Hematopoietic multipotent progenitor cell treated with erythropoietin and hydrocortisone succinate and interleukin-3 and kit ligand, for 4 days (in vitro differentiated cells): ENCODE measurements at regions not wholly inside any gene's neighbourhood (a gene's known extent, or its start where the extent isn't known, plus 50 kb on each side); places are given as distances from the start of the nearest gene placed in this dataset.

ENCODE experiments used
- DNase-seq: peaks from one replicate; pipeline ENCODE4 v3.0.0-alpha.2; 2015

DNA sequence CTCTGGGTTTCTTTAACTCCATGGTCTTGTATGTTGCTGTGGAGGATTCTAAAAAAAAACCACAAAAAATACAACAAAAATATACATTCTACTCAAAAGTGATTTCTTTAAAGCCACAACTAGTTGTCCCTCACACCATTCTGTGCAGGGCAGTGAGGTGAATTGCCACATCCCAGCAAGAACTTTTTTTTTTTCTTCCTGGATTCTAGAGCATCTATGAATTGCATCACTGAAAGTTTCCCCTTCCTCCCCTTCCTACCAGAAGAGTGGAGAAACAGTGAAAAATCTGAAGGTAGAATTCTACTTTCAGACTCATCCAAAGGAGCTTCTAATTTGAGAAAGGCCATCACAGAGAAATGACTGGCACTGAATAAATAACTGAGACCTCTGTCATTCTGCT, 395.3 kb downstream of the AEBP2 start:
- DNase-seq = no peak

- no peak for DNase-seq
Measured at GRCh38 chr12:19836056-19836455, 396.8 kb downstream of the AEBP2 start.

DNA sequence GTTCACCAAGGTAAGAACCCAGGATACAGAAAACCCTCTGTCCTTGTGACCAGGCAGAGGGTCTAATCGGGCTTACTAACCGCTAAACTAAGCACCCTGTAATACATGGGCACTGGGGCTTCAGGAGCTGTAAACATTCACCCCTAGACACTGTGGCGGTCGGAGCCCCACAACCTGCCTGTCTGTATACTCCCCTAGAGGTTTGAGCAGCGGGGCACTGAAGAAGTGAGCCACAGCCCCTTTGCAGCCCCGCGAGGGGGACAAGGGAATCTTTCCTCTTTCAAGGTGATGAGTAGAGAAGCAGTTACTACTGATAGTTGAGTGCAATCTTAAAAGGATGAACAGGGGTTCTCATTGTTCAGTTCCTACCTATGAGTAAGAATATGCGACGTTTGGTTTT, 397.2 kb downstream of the AEBP2 start:
- DNase-seq = no peak

DNA sequence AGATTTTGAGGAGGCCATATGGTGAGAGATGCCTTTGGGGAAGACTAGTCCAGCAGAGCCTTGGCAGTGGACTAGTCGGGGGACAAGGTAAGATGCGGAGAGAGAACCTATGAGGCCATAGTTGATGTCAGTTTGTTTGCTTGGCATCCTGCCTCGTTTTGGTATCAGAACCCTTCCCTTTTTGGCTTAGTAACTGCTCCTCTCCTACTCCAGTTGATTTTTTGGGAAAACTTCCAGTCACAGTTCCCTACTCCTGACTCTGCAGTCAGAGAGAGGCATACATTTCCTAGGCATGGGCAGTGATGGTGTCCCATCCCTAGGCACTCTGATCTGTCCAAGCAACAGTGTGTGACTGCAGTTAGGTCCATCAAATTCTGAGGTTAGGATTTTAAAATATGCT, 398.3 kb downstream of the AEBP2 start:
- DNase-seq = no peak

DNA sequence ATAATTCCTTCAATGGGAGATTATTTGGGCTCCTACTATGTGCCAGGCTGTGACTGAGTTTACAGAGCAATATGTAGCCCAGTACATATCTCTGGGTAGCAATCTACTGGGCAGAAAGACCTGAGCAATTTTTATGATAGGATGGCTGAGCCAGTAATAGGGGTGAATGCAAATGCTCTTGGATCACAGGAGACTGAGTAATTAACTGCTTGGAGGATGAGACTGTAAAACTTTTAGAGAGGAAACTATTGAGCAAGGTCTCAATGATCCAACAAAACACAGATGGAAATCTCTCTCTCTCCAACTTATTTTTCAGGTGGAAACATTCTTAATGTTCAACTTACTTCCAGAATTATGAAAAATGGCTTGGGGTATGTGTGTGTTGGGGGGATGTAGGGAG, 402.2 kb downstream of the AEBP2 start:
- DNase-seq = no peak

DNA sequence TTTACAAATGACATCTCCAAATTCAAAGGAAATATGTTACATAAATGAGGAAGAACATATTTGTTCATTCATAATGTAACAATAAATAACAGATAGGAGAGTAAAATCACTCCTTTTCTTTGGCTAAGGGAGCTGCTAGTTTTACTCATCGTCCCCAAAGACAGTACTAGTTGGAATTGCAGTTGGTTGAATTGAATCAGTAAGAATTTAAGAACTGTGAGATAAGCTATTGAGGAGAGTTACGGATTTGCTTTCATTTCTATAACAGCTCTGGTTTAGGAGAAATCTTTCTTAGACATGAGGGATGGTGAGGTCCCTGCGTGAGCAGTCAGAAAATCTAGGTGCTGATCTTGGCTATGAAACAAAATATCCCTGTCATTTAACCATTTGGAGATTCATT, 402.8 kb downstream of the AEBP2 start:
- no peak for DNase-seq

- no peak for DNase-seq
Measured at GRCh38 chr12:19844224-19844623, 404.9 kb downstream of the AEBP2 start.

GRCh38 chr12:19846574-19846973, 407.3 kb downstream of the AEBP2 start:
- peak; percentile 4 for DNase-seq

- DNase-seq = peak; percentile 61
Measured at GRCh38 chr12:19847294-19848059, 408.2 kb downstream of the AEBP2 start.

- peak; percentile 35 for DNase-seq
Measured at GRCh38 chr12:19848421-19848820, 409.1 kb downstream of the AEBP2 start.

- no peak for DNase-seq
Measured at GRCh38 chr12:19849208-19849607, 409.9 kb downstream of the AEBP2 start.

GRCh38 chr12:19850346-19851065, 411.2 kb downstream of the AEBP2 start:
- DNase-seq = no peak

DNA sequence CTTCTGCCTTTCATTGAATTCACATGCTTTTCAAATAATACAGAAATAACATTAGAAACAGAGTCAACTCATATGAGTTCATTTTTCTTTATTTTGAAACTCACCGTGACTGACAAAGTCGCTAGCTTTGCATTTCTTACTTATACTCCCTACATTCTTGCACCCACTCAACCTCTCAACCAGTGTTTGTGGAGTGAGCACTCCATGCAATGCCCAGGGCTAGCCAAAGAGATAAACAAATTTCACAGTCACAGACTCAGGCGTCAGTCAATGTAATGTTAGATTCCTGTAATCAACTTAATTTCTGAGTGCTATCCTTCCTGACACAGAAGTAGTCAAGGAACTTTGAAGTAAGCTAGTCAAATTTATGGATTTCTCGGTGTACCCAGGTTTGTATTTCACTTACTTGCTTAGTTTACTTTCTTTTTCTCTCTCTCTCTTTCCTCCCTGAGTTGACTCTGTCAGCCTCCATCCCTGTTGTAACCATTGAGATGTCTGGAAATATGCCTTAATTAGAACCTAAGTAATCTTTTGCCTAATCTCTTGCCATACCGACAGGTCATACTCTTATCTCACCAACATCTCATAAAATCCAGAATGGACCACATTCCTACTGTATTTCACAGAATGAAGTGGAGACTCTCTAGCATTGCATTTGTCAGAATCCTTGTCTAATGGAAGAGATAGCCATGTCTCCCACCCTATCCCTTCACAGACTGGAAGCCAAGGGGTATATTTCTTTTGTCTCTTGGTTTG, 413.0 kb downstream of the AEBP2 start:
- no peak for DNase-seq

GRCh38 chr12:19855851-19856250, 416.6 kb downstream of the AEBP2 start:
- DNase-seq = no peak

DNA sequence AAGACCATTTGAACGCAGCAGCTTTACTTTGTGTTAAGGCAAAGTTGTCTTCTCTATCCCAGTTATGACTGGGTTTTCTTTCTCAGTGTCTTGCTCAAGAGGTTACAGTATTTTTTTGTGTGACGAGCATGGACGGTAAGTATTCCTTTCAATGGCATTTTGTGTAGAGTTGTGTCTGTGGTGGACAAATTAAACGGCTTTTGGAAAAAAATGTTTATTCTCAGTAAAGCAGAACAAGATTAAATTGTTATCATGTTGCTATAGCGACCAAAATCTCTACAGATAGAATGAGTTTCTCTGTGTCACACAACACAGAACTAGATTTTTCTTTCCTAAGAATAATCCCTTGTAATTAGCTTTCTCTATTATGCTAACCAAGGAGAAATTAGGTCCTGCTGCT, 417.1 kb downstream of the AEBP2 start:
- DNase-seq = peak; percentile 46

DNA sequence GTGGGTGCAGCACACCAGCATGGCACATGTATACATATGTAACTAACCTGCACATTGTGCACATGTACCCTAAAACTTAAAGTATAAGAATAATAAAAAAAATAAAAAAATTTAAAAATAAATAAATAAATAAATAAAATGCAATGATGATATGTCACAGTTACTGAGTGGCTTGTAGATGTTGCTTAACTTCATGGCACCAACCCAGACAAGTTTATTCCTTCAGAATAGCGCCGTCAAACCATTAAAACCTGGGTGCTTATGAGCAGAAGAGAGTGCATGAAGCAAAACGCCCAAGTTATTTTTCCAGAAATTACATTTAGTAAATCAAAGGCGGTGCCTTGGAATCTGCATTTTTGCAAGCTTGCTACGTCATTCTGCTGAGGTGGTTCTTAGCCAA, 417.9 kb downstream of the AEBP2 start:
- DNase-seq = no peak

DNA sequence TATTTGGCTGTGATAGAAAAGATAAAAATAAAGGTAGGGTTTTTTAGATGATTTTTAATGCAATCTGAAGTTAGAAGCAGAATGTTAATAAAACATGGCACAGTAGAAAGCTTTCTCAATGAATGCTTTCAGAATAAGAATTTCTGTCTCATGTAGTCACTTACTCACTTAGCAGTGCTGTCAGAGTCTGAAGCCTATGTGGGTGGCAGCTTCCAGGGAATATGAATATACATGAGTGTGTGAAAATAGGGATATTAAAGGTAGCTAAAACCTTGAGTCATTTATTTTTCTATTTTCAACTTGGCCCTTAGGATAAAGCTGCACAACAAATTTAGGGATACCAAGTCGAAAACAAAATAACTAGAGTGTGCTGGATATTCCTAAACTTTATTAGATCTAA, 427.9 kb downstream of the AEBP2 start:
- no peak for DNase-seq

GRCh38 chr12:19867970-19868369, 428.7 kb downstream of the AEBP2 start:
- no peak for DNase-seq

- no peak for DNase-seq
Measured at GRCh38 chr12:19869413-19869812, 430.1 kb downstream of the AEBP2 start.

GRCh38 chr12:19872621-19873540, 433.6 kb downstream of the AEBP2 start:
- DNase-seq = no peak

DNA sequence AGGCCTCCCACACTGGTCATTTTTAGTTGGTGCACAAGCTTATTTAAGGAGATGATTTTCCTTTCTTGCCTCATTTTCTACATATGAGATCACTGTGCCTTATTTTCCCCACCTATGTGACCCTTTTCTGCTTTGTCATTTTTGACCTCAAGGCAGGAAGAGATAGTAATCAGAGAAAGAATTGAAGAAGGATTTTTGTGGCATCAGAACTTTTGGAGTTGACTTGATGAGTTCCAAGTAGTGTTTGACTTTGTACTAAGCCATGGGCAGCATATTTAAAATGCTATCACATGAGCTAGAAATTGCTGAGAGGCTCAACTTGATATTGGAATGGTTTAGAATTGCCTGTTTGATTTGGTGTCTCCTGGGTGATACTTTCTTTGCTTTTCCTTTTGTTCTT, 440.8 kb downstream of the AEBP2 start:
- DNase-seq = no peak

DNA sequence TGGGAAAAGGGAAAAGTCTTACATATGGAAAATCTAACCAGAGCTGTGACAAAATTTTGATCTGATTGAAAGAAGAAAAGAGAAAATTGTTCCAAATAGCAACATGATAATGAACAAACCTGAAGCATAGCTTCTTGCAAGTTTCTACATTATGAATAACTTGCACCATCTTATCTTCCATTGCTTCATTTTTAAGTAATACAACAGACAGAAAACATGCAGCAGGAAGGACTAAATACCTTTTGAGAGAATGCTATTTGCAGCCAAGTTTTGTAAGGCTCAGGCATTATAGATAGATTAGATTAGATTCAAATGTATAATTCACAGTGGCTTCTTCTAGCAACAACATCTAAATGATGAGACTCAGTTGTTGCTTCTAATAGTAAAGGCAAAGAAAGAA, 441.4 kb downstream of the AEBP2 start:
- DNase-seq = no peak

- no peak for DNase-seq
Measured at GRCh38 chr12:19882346-19882745, 443.1 kb downstream of the AEBP2 start.
